HCT116 (cell line): ENCODE measurements at regions not wholly inside any gene's neighbourhood (a gene's known extent, or its start where the extent isn't known, plus 50 kb on each side); places are given as distances from the start of the nearest gene placed in this dataset.

Experiments
- ATAC-seq: fragments of 200-7000 bp; cut with Tn5 transposase; 2 replicates; pipeline ENCODE4 v1.9.1; 2020; ENCODE audit warnings: mild to moderate bottlenecking, moderate library complexity
- BruUV-seq: library from RNA; stranded (reverse); fragments of 400-500 nt; replicated peaks from 2 replicates; lab custom pipeline; 2021; lab: Mats Ljungman, UMichigan
- CTCF ChIA-PET: fragments of 300-600 bp; sonication (Branson Sonifier 250); formaldehyde crosslinking; loops from one replicate; lab custom pipeline; 2021; ENCODE audit warnings: antibody characterized with exemption; lab: Charles Lee
- POLR2A ChIA-PET: fragments of 300-600, 350-600 bp; sonication (Branson Sonifier 250); formaldehyde crosslinking; loops from one replicate; lab custom pipeline; 2021; ENCODE audit warnings: antibody characterized with exemption; lab: Charles Lee
- RAD21 ChIA-PET, 2 experiments: fragments of 300-600 bp; sonication (Branson Sonifier 250); formaldehyde crosslinking; loops; one replicate each; lab custom pipeline; 2023; ENCODE audit warnings: low total read pairs in 2 of 2; ENCODE audit not compliant: uncharacterized antibody in 2 of 2, unreplicated experiment in 2 of 2, low non-redundant PET in 1 of 2; lab: Charles Lee
- DNase-seq: peaks from one replicate; pipeline ENCODE4 v3.0.0-alpha.2; 2010; ENCODE audit warnings: low read depth, low spot score
- H2AFZ ChIP-seq: fragments of 200-600 bp; shearing (Covaris generic), sonication (generic); 2 replicates; pipeline ENCODE4 v1.6.1; 2017; ENCODE audit warnings: low read depth, mixed run types, mixed read lengths, antibody characterized with exemption, low read length; ENCODE audit not compliant: poor library complexity, severe bottlenecking
- H3K27ac ChIP-seq: 2 replicates; pipeline ENCODE4 v1.5.1; 2012; ENCODE audit warnings: low read depth, low read length
- H3K27me3 ChIP-seq: fragments of 200-600 bp; sonication (generic); 2 replicates; pipeline ENCODE4 v1.6.1; 2016; ENCODE audit warnings: mixed run types, low read length, mixed read lengths; ENCODE audit not compliant: insufficient read depth
- H3K36me3 ChIP-seq, 2 experiments: fragments of 200-500 bp in 1 of 2; fragments of 200-600 bp in 1 of 2; sonication (Bioruptor generic) in 1 of 2; sonication (generic) in 1 of 2; 2 replicates each; pipeline versions ENCODE4 v1.5.1 to v1.6.1; 2014 to 2016; ENCODE audit warnings: low read length in 2 of 2, inconsistent platforms in 1 of 2, mixed read lengths in 1 of 2, mixed run types in 1 of 2; ENCODE audit not compliant: insufficient read depth in 2 of 2, control insufficient read depth in 1 of 2
- H3K4me1 ChIP-seq, 2 experiments: fragments of 200-600 bp in 1 of 2; sonication (generic) in 1 of 2; 2 replicates each; pipeline versions ENCODE4 v1.5.1 to v1.6.1; 2012 to 2017; ENCODE audit warnings: low read length in 2 of 2, inconsistent platforms in 1 of 2, mild to moderate bottlenecking in 1 of 2, mixed read lengths in 1 of 2, mixed run types in 1 of 2, moderate library complexity in 1 of 2; ENCODE audit not compliant: insufficient read depth in 2 of 2, control insufficient read depth in 1 of 2
- H3K4me2 ChIP-seq: fragments of 200-600 bp; sonication (generic); 2 replicates; pipeline ENCODE4 v1.6.1; 2017; ENCODE audit warnings: mixed run types, low read length, mixed read lengths
- H3K4me3 ChIP-seq, 2 experiments: fragments of 200-600 bp in 1 of 2; sonication (generic) in 1 of 2; replicated peaks in 1 of 2; 2 replicates each; pipeline ENCODE4 v1.5.1; 2011 to 2016; ENCODE audit warnings: low read length in 2 of 2, control low read depth in 1 of 2, low read depth in 1 of 2, mild to moderate bottlenecking in 1 of 2, mixed read lengths in 1 of 2, mixed run types in 1 of 2
- H3K79me2 ChIP-seq: fragments of 200-600 bp; sonication (generic); 2 replicates; pipeline ENCODE4 v1.6.1; 2017; ENCODE audit warnings: mild to moderate bottlenecking, mixed run types, low read length, moderate library complexity, mixed read lengths; ENCODE audit not compliant: insufficient read depth
- H3K9ac ChIP-seq: fragments of 200-600 bp; sonication (generic); 2 replicates; pipeline ENCODE4 v1.6.1; 2016; ENCODE audit warnings: low read length, mixed read lengths
- H3K9me2 ChIP-seq: fragments of 200-600 bp; sonication (generic), shearing (Covaris generic); 2 replicates; pipeline ENCODE4 v1.6.1; 2017; ENCODE audit warnings: mixed run types, mild to moderate bottlenecking, moderate library complexity; ENCODE audit not compliant: insufficient read depth
- H3K9me3 ChIP-seq, 2 experiments: fragments of 200-500 bp in 1 of 2; fragments of 200-600 bp in 1 of 2; sonication (Bioruptor generic) in 1 of 2; sonication (generic) in 1 of 2; 2 replicates each; pipeline ENCODE4 v1.6.1; 2014 to 2017; ENCODE audit warnings: low read length in 2 of 2, mixed read lengths in 2 of 2, inconsistent platforms in 1 of 2, low read depth in 1 of 2, mild to moderate bottlenecking in 1 of 2, mixed run types in 1 of 2, moderate library complexity in 1 of 2; ENCODE audit not compliant: control insufficient read depth in 1 of 2, insufficient read depth in 1 of 2
- H4K20me1 ChIP-seq: fragments of 200-600 bp; sonication (generic), shearing (Covaris generic); 2 replicates; pipeline ENCODE4 v1.6.1; 2017; ENCODE audit warnings: mixed run types, mild to moderate bottlenecking, moderate library complexity; ENCODE audit not compliant: insufficient read depth
- CBX3 ChIP-seq: IDR thresholded peaks from 2 replicates; pipeline ENCODE4 v1.6.1; 2012; ENCODE audit warnings: low read depth
- EGR1 ChIP-seq: IDR thresholded peaks from 2 replicates; pipeline ENCODE4 v1.6.1; 2012; ENCODE audit warnings: low read depth
- EZH2 ChIP-seq: fragments of 200-600 bp; sonication (generic); IDR thresholded peaks from 2 replicates; pipeline ENCODE4 v1.6.1; 2017; ENCODE audit warnings: antibody characterized with exemption, mixed run types
- FOSL1 ChIP-seq: IDR thresholded peaks from 2 replicates; pipeline ENCODE4 v1.6.1; 2012; ENCODE audit warnings: low read depth
- JUND ChIP-seq: IDR thresholded peaks from 2 replicates; pipeline ENCODE4 v1.6.1; 2012
- POLR2A ChIP-seq: IDR thresholded peaks from 2 replicates; pipeline ENCODE4 v1.7.0; 2011; ENCODE audit warnings: borderline replicate concordance; ENCODE audit not compliant: insufficient read depth, insufficient read length; ENCODE audit errors: extremely low read depth
- POLR2AphosphoS5 ChIP-seq: IDR thresholded peaks from 2 replicates; pipeline ENCODE4 v1.6.1; 2011; ENCODE audit warnings: mild to moderate bottlenecking, low read depth, low read length, moderate library complexity
- SP1 ChIP-seq: IDR thresholded peaks from 2 replicates; pipeline ENCODE4 v1.6.1; 2012; ENCODE audit warnings: low read depth
- SRF ChIP-seq: IDR thresholded peaks from 2 replicates; pipeline ENCODE4 v1.6.1; 2012; ENCODE audit warnings: low read depth
- intact Hi-C: fragments of 100-400 bp; cut with micrococcal nuclease; formaldehyde crosslinking; loops from 2 replicates; pipeline ENCODE4 v1.10.0; 2022
- TF ChIP-seq, protein P1 (sequence below): IDR thresholded peaks from 2 replicates; pipeline ENCODE4 v1.6.1; 2012
- TF ChIP-seq, protein P2 (sequence below), 3 experiments: fragments of 200-600 bp in 1 of 3; sonication (generic) in 1 of 3; IDR thresholded peaks in 2 of 3; conservative IDR thresholded peaks in 1 of 3; 2 replicates each; pipeline ENCODE4 v1.5.1; 2012 to 2017; ENCODE audit warnings: low read depth in 2 of 3, low read length in 2 of 3, antibody characterized with exemption in 1 of 3, borderline replicate concordance in 1 of 3, control low read depth in 1 of 3, mild to moderate bottlenecking in 1 of 3, mixed read lengths in 1 of 3, mixed run types in 1 of 3, moderate library complexity in 1 of 3; ENCODE audit not compliant: insufficient read depth in 1 of 3

DNA sequence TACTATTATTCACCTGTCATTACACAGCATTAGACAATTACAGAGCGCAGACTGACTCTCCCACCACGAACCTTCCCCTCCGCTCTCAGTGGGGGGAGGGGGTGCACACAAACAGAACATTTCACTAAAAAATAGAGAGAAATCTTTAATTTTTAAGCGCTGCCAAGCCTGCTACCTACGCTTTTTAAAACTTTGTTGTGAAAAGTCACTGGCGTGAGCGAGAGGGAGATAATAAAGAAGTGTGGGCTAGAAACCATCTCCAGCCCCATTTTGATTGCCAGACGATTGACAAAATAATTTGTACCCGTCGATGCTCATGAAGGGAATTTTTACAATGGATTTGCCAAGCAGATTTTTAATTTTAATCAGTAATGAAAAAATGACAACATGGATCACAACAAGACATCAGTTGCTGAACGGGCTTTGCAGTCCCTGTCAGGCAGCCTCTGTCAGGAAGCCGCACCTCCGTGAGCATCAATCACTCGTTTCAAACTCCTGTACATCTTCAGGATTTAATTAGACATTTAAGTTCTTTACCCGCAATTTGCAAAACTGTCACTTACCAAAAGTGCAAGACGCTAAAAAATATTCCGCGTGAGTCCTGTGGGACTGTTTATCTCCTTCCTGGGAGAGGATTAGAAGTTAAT lies 209.1 kb downstream of the BCL11B start:
- H3K36me3 ChIP-seq = no peaks in the 10 kb centered on the region
- H3K27ac ChIP-seq = no peak overlapping the region
- H2AFZ ChIP-seq = no peak overlapping the region
- no peaks in the 10 kb centered on the region for H3K79me2 ChIP-seq
- ATAC-seq (no peak), DNase-seq (no peak)
- H3K9me3 ChIP-seq = no peaks in the 10 kb centered on the region
- no peak overlapping the region for H3K4me3 ChIP-seq
- intact Hi-C loops = no loop called here
- ChIA-PET CTCF (no interaction called here), RAD21 (no interaction called here), POLR2A (no interaction called here)
- no TSS peak for BruUV-seq
- no peak overlapping the region for H3K4me2 ChIP-seq
- no peak for TF ChIP-seq POLR2A
- TF ChIP-seq SRF = no peak
- TF ChIP-seq JUND = no peak
- TF ChIP-seq EGR1 = no peak
- TF ChIP-seq, protein P1, sequence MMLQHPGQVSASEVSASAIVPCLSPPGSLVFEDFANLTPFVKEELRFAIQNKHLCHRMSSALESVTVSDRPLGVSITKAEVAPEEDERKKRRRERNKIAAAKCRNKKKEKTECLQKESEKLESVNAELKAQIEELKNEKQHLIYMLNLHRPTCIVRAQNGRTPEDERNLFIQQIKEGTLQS = no peak
- TF ChIP-seq FOSL1 = no peak
- TF ChIP-seq EZH2 = no peak
- TF ChIP-seq SP1 = no peak
- TF ChIP-seq, protein P2, sequence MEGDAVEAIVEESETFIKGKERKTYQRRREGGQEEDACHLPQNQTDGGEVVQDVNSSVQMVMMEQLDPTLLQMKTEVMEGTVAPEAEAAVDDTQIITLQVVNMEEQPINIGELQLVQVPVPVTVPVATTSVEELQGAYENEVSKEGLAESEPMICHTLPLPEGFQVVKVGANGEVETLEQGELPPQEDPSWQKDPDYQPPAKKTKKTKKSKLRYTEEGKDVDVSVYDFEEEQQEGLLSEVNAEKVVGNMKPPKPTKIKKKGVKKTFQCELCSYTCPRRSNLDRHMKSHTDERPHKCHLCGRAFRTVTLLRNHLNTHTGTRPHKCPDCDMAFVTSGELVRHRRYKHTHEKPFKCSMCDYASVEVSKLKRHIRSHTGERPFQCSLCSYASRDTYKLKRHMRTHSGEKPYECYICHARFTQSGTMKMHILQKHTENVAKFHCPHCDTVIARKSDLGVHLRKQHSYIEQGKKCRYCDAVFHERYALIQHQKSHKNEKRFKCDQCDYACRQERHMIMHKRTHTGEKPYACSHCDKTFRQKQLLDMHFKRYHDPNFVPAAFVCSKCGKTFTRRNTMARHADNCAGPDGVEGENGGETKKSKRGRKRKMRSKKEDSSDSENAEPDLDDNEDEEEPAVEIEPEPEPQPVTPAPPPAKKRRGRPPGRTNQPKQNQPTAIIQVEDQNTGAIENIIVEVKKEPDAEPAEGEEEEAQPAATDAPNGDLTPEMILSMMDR (IDR thresholded peaks at IDR 0.05 in 2 of 3, conservative IDR thresholded peaks at IDR 0.05 in 1 of 3; ENCODE audit: borderline replicate concordance in 1 of 3, insufficient read depth in 1 of 3, low read depth in 2 of 3, low read length in 2 of 3) = no peak
- TF ChIP-seq CBX3 = no peak
- no peak for TF ChIP-seq POLR2AphosphoS5
- no peaks in the 10 kb centered on the region for H3K4me1 ChIP-seq
- H3K9ac ChIP-seq = no peak overlapping the region
- no peaks in the 10 kb centered on the region for H3K27me3 ChIP-seq
- H3K9me2 ChIP-seq = no peaks in the 10 kb centered on the region
- H4K20me1 ChIP-seq = no peaks in the 10 kb centered on the region
